ENCODE measurements at regions not wholly inside any gene's neighbourhood (a gene's known extent, or its start where the extent isn't known, plus 50 kb on each side); places are given as distances from the start of the nearest gene placed in this dataset.

GRCh38 chr11:79852176-79852575 lies 411.3 kb upstream of the TENM4 start:
- no peak overlapping the region for H4K5ac ChIP-seq (ENCODE audit: low read depth, low read length)
- POLR2A ChIA-PET (ENCODE audit: unreplicated experiment) = no interaction called here
- H2BK15ac ChIP-seq (ENCODE audit: low read depth, low read length) = no peak overlapping the region
- H3K4me2 ChIP-seq (ENCODE audit: low read depth, low read length) = no peak overlapping the region
- CTCF ChIA-PET = no interaction called here
- intact Hi-C loops (cut with micrococcal nuclease) (no loop called here), dilution Hi-C loops (cut with HindIII; ENCODE audit: low sequenced_read_pairs, unreplicated experiment) (no loop called here), in situ Hi-C loops (cut with MboI; ENCODE audit: low sequenced_read_pairs) (no loop called here)
- H2AFZ ChIP-seq (replicated peaks; ENCODE audit: low read length, poor library complexity) = no peak overlapping the region
- no peak for DNase-seq
- no peak for TF ChIP-seq CEBPB (IDR thresholded peaks at IDR 0.05; ENCODE audit: low read depth, low read length)
- TF ChIP-seq CHD1 (IDR thresholded peaks at IDR 0.05; ENCODE audit: low read depth, low read length) = no peak
- TF ChIP-seq RCOR1 (IDR thresholded peaks at IDR 0.05; ENCODE audit: insufficient replicate concordance, low read length) = no peak
- TF ChIP-seq, protein P1, sequence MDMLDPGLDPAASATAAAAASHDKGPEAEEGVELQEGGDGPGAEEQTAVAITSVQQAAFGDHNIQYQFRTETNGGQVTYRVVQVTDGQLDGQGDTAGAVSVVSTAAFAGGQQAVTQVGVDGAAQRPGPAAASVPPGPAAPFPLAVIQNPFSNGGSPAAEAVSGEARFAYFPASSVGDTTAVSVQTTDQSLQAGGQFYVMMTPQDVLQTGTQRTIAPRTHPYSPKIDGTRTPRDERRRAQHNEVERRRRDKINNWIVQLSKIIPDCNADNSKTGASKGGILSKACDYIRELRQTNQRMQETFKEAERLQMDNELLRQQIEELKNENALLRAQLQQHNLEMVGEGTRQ (IDR thresholded peaks at IDR 0.05; ENCODE audit: low read depth, low read length) = no peak
- TF ChIP-seq RFX5 (IDR thresholded peaks at IDR 0.05; ENCODE audit: low read depth, low read length) = no peak
- TF ChIP-seq ELK1 (IDR thresholded peaks at IDR 0.05; ENCODE audit: borderline replicate concordance, low read depth, low read length) = no peak
- TF ChIP-seq SMC3 (IDR thresholded peaks at IDR 0.05; ENCODE audit: low read depth, low read length) = no peak
- TF ChIP-seq, protein P2, sequence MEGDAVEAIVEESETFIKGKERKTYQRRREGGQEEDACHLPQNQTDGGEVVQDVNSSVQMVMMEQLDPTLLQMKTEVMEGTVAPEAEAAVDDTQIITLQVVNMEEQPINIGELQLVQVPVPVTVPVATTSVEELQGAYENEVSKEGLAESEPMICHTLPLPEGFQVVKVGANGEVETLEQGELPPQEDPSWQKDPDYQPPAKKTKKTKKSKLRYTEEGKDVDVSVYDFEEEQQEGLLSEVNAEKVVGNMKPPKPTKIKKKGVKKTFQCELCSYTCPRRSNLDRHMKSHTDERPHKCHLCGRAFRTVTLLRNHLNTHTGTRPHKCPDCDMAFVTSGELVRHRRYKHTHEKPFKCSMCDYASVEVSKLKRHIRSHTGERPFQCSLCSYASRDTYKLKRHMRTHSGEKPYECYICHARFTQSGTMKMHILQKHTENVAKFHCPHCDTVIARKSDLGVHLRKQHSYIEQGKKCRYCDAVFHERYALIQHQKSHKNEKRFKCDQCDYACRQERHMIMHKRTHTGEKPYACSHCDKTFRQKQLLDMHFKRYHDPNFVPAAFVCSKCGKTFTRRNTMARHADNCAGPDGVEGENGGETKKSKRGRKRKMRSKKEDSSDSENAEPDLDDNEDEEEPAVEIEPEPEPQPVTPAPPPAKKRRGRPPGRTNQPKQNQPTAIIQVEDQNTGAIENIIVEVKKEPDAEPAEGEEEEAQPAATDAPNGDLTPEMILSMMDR (conservative IDR thresholded peaks at IDR 0.05; ENCODE audit: low read depth, low read length) = no peak
- no peak for TF ChIP-seq NFE2L2 (IDR thresholded peaks at IDR 0.05; ENCODE audit: low read depth, low read length)
- no peak for TF ChIP-seq FOS (IDR thresholded peaks at IDR 0.05; ENCODE audit: low read depth, low read length)
- TF ChIP-seq MXI1 (IDR thresholded peaks at IDR 0.05; ENCODE audit: borderline replicate concordance, low read depth, low read length) = no peak
- no peak for TF ChIP-seq MAZ (IDR thresholded peaks at IDR 0.05; ENCODE audit: borderline replicate concordance, low read depth, low read length)
- TF ChIP-seq RAD21 (IDR thresholded peaks at IDR 0.05; ENCODE audit: low read length) = no peak
- TF ChIP-seq BHLHE40 (IDR thresholded peaks at IDR 0.05; ENCODE audit: low read depth, low read length) = no peak
- TF ChIP-seq POLR2A (IDR thresholded peaks at IDR 0.05; ENCODE audit: low read depth, low read length) = no peak
- H2BK5ac ChIP-seq (ENCODE audit: low read depth, low read length, poor library complexity, severe bottlenecking) = no peak overlapping the region
- ATAC-seq (ENCODE audit: low read depth) = no peak
- H3K27me3 ChIP-seq (ENCODE audit: control insufficient read depth, insufficient read depth, low read length) = no peaks in the 10 kb centered on the region
- H3K14ac ChIP-seq (replicated peaks; ENCODE audit: low read depth, low read length) = no peak overlapping the region
- H3K56ac ChIP-seq (ENCODE audit: extremely low read depth, insufficient read depth, low read length) = no peak overlapping the region
- no peaks in the 10 kb centered on the region for H3K36me3 ChIP-seq (ENCODE audit: control insufficient read depth, insufficient read depth, low read length)
- no peak overlapping the region for H2AK5ac ChIP-seq (ENCODE audit: low read depth, low read length)
- H4K20me1 ChIP-seq (ENCODE audit: insufficient read depth, low read length) = no peaks in the 10 kb centered on the region
- no peaks in the 10 kb centered on the region for H3K4me1 ChIP-seq (ENCODE audit: control insufficient read depth, insufficient read depth, low read length)
- H3K18ac ChIP-seq (ENCODE audit: low read depth, low read length) = no peak overlapping the region
- H4K91ac ChIP-seq (ENCODE audit: insufficient read depth, low read depth, low read length) = no peak overlapping the region
- H3K9ac ChIP-seq (ENCODE audit: low read depth, low read length) = no peak overlapping the region
- no peaks in the 10 kb centered on the region for H3K9me1 ChIP-seq (ENCODE audit: insufficient read depth, low read length)
- H2AK9ac ChIP-seq (replicated peaks; ENCODE audit: low read depth, low read length, poor library complexity) = no peak overlapping the region
- BruUV-seq (replicated peaks) = no TSS peak
- H3K4ac ChIP-seq (ENCODE audit: low read depth, low read length) = no peak overlapping the region
- no peak overlapping the region for H2BK20ac ChIP-seq (ENCODE audit: low read depth, low read length)
- H3K79me1 ChIP-seq (ENCODE audit: low read depth in 1 of 2, low read length in 2 of 2) = no peaks in the 10 kb centered on the region
- no peak overlapping the region for H3K27ac ChIP-seq (ENCODE audit: insufficient read depth, low read length)
- no peak overlapping the region for H2BK120ac ChIP-seq (ENCODE audit: low read depth, low read length)
- H3K4me3 ChIP-seq (ENCODE audit: insufficient read depth, low read depth, low read length) = no peak overlapping the region
- H3K23ac ChIP-seq (ENCODE audit: low read depth, low read length) = no peak overlapping the region
- H3K9me3 ChIP-seq (ENCODE audit: control insufficient read depth, insufficient read depth, low read length) = no peaks in the 10 kb centered on the region
- no peak overlapping the region for H4K8ac ChIP-seq (ENCODE audit: low read depth in 2 of 2, low read length in 2 of 2)
